22Rv1 (cell line): ENCODE measurements at regions not wholly inside any gene's neighbourhood (a gene's known extent, or its start where the extent isn't known, plus 50 kb on each side); places are given as distances from the start of the nearest gene placed in this dataset.

Experiments used
- CTCF ChIP-seq: fragments of 450-650 bp; IDR thresholded peaks from 2 replicates; pipeline ENCODE4 v1.5.1; 2017; ENCODE audit warnings: mild to moderate bottlenecking
- ZFX ChIP-seq: fragments of 450-650 bp; IDR thresholded peaks from 2 replicates; pipeline ENCODE4 v1.6.1; 2017; ENCODE audit warnings: antibody characterized with exemption, borderline replicate concordance

- TF ChIP-seq CTCF (no peak), ZFX (no peak)
Observed at GRCh38 chr18:9008200-9008708, 94.2 kb upstream of the NDUFV2 start.
